Hypothalamus (tissue), 51 donors: ENCODE measurements at regions not wholly inside any gene's neighbourhood (a gene's known extent, or its start where the extent isn't known, plus 50 kb on each side); places are given as distances from the start of the nearest gene placed in this dataset.

Experiments used
- DNase-seq, 51 donors: peaks; one replicate each; lab custom pipeline; 2025; lab: John Stamatoyannopoulos, UW

- DNase-seq = no peak
Measured at GRCh38 chr15:91782221-91782620, 71.3 kb upstream of the SLCO3A1 start.

- no peak for DNase-seq
Measured at GRCh38 chr15:91783008-91783407, 70.5 kb upstream of the SLCO3A1 start.

GRCh38 chr15:91783451-91783850 is 70.1 kb upstream of the SLCO3A1 start:
- DNase-seq = no peak

GRCh38 chr15:91784973-91785709 is 68.4 kb upstream of the SLCO3A1 start:
- DNase-seq = no peak

- no peak for DNase-seq
Measured at GRCh38 chr15:91787198-91787597, 66.3 kb upstream of the SLCO3A1 start.

- DNase-seq = no peak
Measured at GRCh38 chr15:91789136-91789535, 64.4 kb upstream of the SLCO3A1 start.

GRCh38 chr15:91790836-91791235 is 62.7 kb upstream of the SLCO3A1 start:
- DNase-seq = no peak

GRCh38 chr15:91793771-91794170 is 59.7 kb upstream of the SLCO3A1 start:
- no peak for DNase-seq

GRCh38 chr15:91795235-91795634 is 58.3 kb upstream of the SLCO3A1 start:
- no peak for DNase-seq

- no peak for DNase-seq
Measured at GRCh38 chr15:91801836-91802534, 51.5 kb upstream of the SLCO3A1 start.

- no peak for DNase-seq
Measured at GRCh38 chr15:91803260-91803659, 50.2 kb upstream of the SLCO3A1 start.
